MM.1S (cell line): ENCODE measurements at regions not wholly inside any gene's neighbourhood (a gene's known extent, or its start where the extent isn't known, plus 50 kb on each side); places are given as distances from the start of the nearest gene placed in this dataset.

Experiments used
- CTCF ChIP-seq: fragments of 300-600 bp; sonication (generic); IDR thresholded peaks from 2 replicates; pipeline ENCODE4 v1.5.1; 2016; ENCODE audit warnings: antibody characterized with exemption, low read length, mixed read lengths
- EZH2 ChIP-seq: fragments of 300-600 bp; sonication (generic); optimal IDR thresholded peaks from 2 replicates; pipeline ENCODE3; 2017; ENCODE audit warnings: low read depth, mild to moderate bottlenecking, antibody characterized with exemption, low read length, mixed read lengths
- EZH2phosphoT487 ChIP-seq: fragments of 300-600 bp; sonication (generic); IDR thresholded peaks from 2 replicates; pipeline ENCODE4 v1.6.1; 2018; ENCODE audit warnings: antibody characterized with exemption, low read length

DNA sequence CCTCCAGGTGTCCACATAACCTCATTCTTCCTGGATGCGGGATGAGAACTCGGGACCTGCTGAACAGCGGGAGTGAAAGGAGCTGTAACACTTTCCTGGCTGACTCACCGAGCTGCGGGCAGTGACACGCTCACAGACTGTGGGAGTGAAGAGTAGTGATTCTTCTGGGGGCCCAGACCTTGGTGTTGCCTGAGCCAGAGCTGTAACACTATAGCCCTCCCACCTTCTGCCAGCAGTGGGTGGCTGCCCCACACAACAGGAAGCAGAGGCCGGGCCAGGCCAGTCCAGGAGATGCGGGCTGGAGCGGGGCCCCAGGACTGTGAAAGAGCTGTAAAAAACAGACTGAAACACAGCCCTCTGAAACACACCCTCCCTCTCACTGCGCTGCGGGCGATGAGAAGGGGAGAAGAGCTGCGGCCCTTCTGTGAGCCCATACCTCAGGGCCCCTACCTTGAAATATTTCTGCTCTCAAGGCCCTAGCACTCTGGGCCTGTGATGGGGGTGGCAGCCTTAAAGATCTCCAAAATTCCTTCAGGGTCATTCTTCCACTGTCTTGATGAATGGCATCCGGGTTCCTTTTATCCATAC lies 464.0 kb upstream of the CCDC54 start:
- TF ChIP-seq CTCF = no peak
- no peak for TF ChIP-seq EZH2
- no peak for TF ChIP-seq EZH2phosphoT487
